IMR-90 (cell line): ENCODE measurements at regions not wholly inside any gene's neighbourhood (a gene's known extent, or its start where the extent isn't known, plus 50 kb on each side); places are given as distances from the start of the nearest gene placed in this dataset.

Source experiments
- ATAC-seq: fragments of 200-7000 bp; cut with Tn5 transposase; 2 replicates; pipeline ENCODE4 v1.9.1; 2020; ENCODE audit warnings: low read depth, mild to moderate bottlenecking, moderate library complexity
- BruUV-seq: library from RNA; stranded (reverse); fragments of 400-500 nt; replicated peaks from 2 replicates; lab custom pipeline; 2021; lab: Mats Ljungman, UMichigan
- CTCF ChIA-PET: fragments of 300-600 bp; formaldehyde crosslinking; extraction: SDS; loops from one replicate; lab custom pipeline; 2021; ENCODE audit warnings: antibody characterized with exemption; lab: Yijun Ruan, JAX
- POLR2A ChIA-PET: fragments of 300-600 bp; sonication (Branson Sonifier 250); formaldehyde crosslinking; loops from one replicate; lab custom pipeline; 2022; ENCODE audit warnings: antibody characterized with exemption; ENCODE audit not compliant: unreplicated experiment; lab: Charles Lee
- DNase-seq: peaks from one replicate; pipeline ENCODE4 v3.0.0; 2013
- H2AFZ ChIP-seq: replicated peaks from 2 replicates; pipeline ENCODE3; 2013; ENCODE audit warnings: low read length, mild to moderate bottlenecking; ENCODE audit not compliant: poor library complexity
- H2AK5ac ChIP-seq: 2 replicates; pipeline ENCODE4 v1.6.1; 2013; ENCODE audit warnings: low read depth, low read length, inconsistent platforms
- H2AK9ac ChIP-seq: replicated peaks from 2 replicates; pipeline ENCODE3; 2013; ENCODE audit warnings: mild to moderate bottlenecking, low read depth, low read length, moderate library complexity; ENCODE audit not compliant: poor library complexity
- H2BK120ac ChIP-seq: 2 replicates; pipeline ENCODE4 v1.6.1; 2013; ENCODE audit warnings: low read depth, low read length, inconsistent platforms
- H2BK15ac ChIP-seq: 3 replicates; pipeline ENCODE4 v1.6.1; 2013; ENCODE audit warnings: low read depth, low read length, inconsistent platforms
- H2BK20ac ChIP-seq: 2 replicates; pipeline ENCODE4 v1.6.1; 2013; ENCODE audit warnings: low read depth, mild to moderate bottlenecking, inconsistent platforms, low read length, moderate library complexity
- H2BK5ac ChIP-seq: 2 replicates; pipeline ENCODE4 v1.6.1; 2013; ENCODE audit warnings: mild to moderate bottlenecking, low read depth, low read length, inconsistent platforms; ENCODE audit not compliant: poor library complexity, severe bottlenecking
- H3K14ac ChIP-seq: replicated peaks from 2 replicates; pipeline ENCODE4 v1.6.1; 2013; ENCODE audit warnings: low read depth, low read length, inconsistent platforms
- H3K18ac ChIP-seq: 2 replicates; pipeline ENCODE4 v1.6.1; 2013; ENCODE audit warnings: low read depth, low read length, control low read depth
- H3K23ac ChIP-seq: 2 replicates; pipeline ENCODE4 v1.6.1; 2013; ENCODE audit warnings: low read depth, low read length, inconsistent platforms
- H3K27ac ChIP-seq: 2 replicates; pipeline ENCODE4 v1.5.1; 2013; ENCODE audit warnings: mild to moderate bottlenecking, control low read depth, low read length; ENCODE audit not compliant: insufficient read depth
- H3K27me3 ChIP-seq: 2 replicates; pipeline ENCODE4 v1.6.1; 2013; ENCODE audit warnings: low read length; ENCODE audit not compliant: control insufficient read depth, insufficient read depth
- H3K36me3 ChIP-seq: 2 replicates; pipeline ENCODE4 v1.6.1; 2013; ENCODE audit warnings: low read length, mixed read lengths; ENCODE audit not compliant: control insufficient read depth, insufficient read depth
- H3K4ac ChIP-seq: 2 replicates; pipeline ENCODE4 v1.6.1; 2013; ENCODE audit warnings: low read depth, low read length, inconsistent platforms
- H3K4me1 ChIP-seq: 2 replicates; pipeline ENCODE4 v1.6.1; 2013; ENCODE audit warnings: low read length, mixed read lengths; ENCODE audit not compliant: control insufficient read depth, insufficient read depth
- H3K4me2 ChIP-seq: 2 replicates; pipeline ENCODE4 v1.6.1; 2013; ENCODE audit warnings: low read depth, mild to moderate bottlenecking, control low read depth, low read length, moderate library complexity
- H3K4me3 ChIP-seq: 2 replicates; pipeline ENCODE4 v1.5.1; 2013; ENCODE audit warnings: low read depth, mild to moderate bottlenecking, control low read depth, low read length, moderate library complexity; ENCODE audit not compliant: insufficient read depth
- H3K56ac ChIP-seq: 2 replicates; pipeline ENCODE4 v1.6.1; 2013; ENCODE audit warnings: low read length, inconsistent platforms; ENCODE audit not compliant: insufficient read depth; ENCODE audit errors: extremely low read depth
- H3K79me1 ChIP-seq, 2 experiments: 2 replicates each; pipeline ENCODE4 v1.6.1; 2013; ENCODE audit warnings: low read length in 2 of 2, inconsistent platforms in 1 of 2, low read depth in 1 of 2
- H3K9ac ChIP-seq: 2 replicates; pipeline ENCODE4 v1.6.1; 2013; ENCODE audit warnings: low read depth, low read length, control low read depth
- H3K9me1 ChIP-seq: 2 replicates; pipeline ENCODE4 v1.6.1; 2013; ENCODE audit warnings: low read length, inconsistent platforms; ENCODE audit not compliant: insufficient read depth
- H3K9me3 ChIP-seq: 2 replicates; pipeline ENCODE4 v1.6.1; 2013; ENCODE audit warnings: low read length; ENCODE audit not compliant: control insufficient read depth, insufficient read depth
- H4K20me1 ChIP-seq: 2 replicates; pipeline ENCODE4 v1.6.1; 2013; ENCODE audit warnings: low read length, inconsistent platforms; ENCODE audit not compliant: insufficient read depth
- H4K5ac ChIP-seq: 2 replicates; pipeline ENCODE4 v1.6.1; 2013; ENCODE audit warnings: mild to moderate bottlenecking, low read depth, low read length, control low read depth
- H4K8ac ChIP-seq, 2 experiments: 2 replicates each; pipeline ENCODE4 v1.6.1; 2013; ENCODE audit warnings: low read depth in 2 of 2, low read length in 2 of 2, control low read depth in 1 of 2, inconsistent platforms in 1 of 2
- H4K91ac ChIP-seq: 2 replicates; pipeline ENCODE4 v1.6.1; 2013; ENCODE audit warnings: low read depth, low read length, inconsistent platforms; ENCODE audit not compliant: insufficient read depth
- BHLHE40 ChIP-seq: fragments of 150-350 bp; IDR thresholded peaks from 2 replicates; pipeline ENCODE4 v1.6.1; 2016; ENCODE audit warnings: mild to moderate bottlenecking, low read depth, low read length
- CEBPB ChIP-seq: IDR thresholded peaks from 2 replicates; pipeline ENCODE4 v1.6.1; 2012; ENCODE audit warnings: low read depth, low read length, improper control_type of control experiment
- MAFK ChIP-seq: IDR thresholded peaks from 2 replicates; pipeline ENCODE4 v1.6.1; 2012; ENCODE audit warnings: low read depth, low read length, improper control_type of control experiment
- MAZ ChIP-seq: IDR thresholded peaks from 2 replicates; pipeline ENCODE4 v1.6.1; 2012; ENCODE audit warnings: low read depth, mild to moderate bottlenecking, low read length, improper control_type of control experiment, moderate library complexity, borderline replicate concordance
- MXI1 ChIP-seq: IDR thresholded peaks from 2 replicates; pipeline ENCODE4 v1.6.1; 2012; ENCODE audit warnings: low read depth, mild to moderate bottlenecking, low read length, moderate library complexity, borderline replicate concordance
- POLR2A ChIP-seq: IDR thresholded peaks from 2 replicates; pipeline ENCODE4 v1.6.1; 2012; ENCODE audit warnings: mild to moderate bottlenecking, low read depth, low read length
- RAD21 ChIP-seq: IDR thresholded peaks from 2 replicates; pipeline ENCODE4 v1.6.1; 2012; ENCODE audit warnings: low read length, improper control_type of control experiment
- RCOR1 ChIP-seq: IDR thresholded peaks from 2 replicates; pipeline ENCODE4 v1.6.1; 2012; ENCODE audit warnings: mild to moderate bottlenecking, low read length, improper control_type of control experiment; ENCODE audit not compliant: insufficient replicate concordance
- SMC3 ChIP-seq: fragments of 150-350 bp; IDR thresholded peaks from 2 replicates; pipeline ENCODE4 v1.6.1; 2016; ENCODE audit warnings: low read depth, mild to moderate bottlenecking, antibody characterized with exemption, low read length, moderate library complexity
- WGBS, 2 experiments: methylation state at CpG; one replicate each; pipeline versions ENCODE4 v1.1.5 to v1.1.7; 2013; ENCODE audit warnings: missing lambda C conversion rate in 2 of 2; ENCODE audit not compliant: insufficient read length in 1 of 2; ENCODE audit errors: extremely low coverage in 2 of 2; 5-methylcytosine and 5-hydroxymethylcytosine counted together
- dilution Hi-C: fragments of 300-500 bp; cut with HindIII; formaldehyde crosslinking; loops from one replicate; pipeline ENCODE4 v1.14.3; 2018; ENCODE audit warnings: low sequenced_read_pairs; ENCODE audit not compliant: unreplicated experiment
- in situ Hi-C: fragments of 300-500 bp; cut with MboI; formaldehyde crosslinking; loops from 3 replicates; pipeline ENCODE4 v1.14.3; 2019; ENCODE audit warnings: low sequenced_read_pairs, inconsistent platforms, mixed read lengths
- intact Hi-C: fragments of 100-400 bp; cut with micrococcal nuclease; formaldehyde crosslinking; loops from 2 replicates; pipeline ENCODE4 v1.10.0; 2022
- TF ChIP-seq, protein P1 (sequence below): fragments of 150-350 bp; IDR thresholded peaks from 2 replicates; pipeline ENCODE4 v1.6.1; 2016; ENCODE audit warnings: low read depth, mild to moderate bottlenecking, low read length, moderate library complexity, borderline replicate concordance
- TF ChIP-seq, protein P2 (sequence below): fragments of 150-350 bp; IDR thresholded peaks from 2 replicates; pipeline ENCODE4 v1.6.1; 2017; ENCODE audit warnings: mild to moderate bottlenecking, antibody characterized with exemption, low read length, low read depth
- TF ChIP-seq, protein P3 (sequence below): conservative IDR thresholded peaks from 2 replicates; pipeline ENCODE4 v1.5.1; 2012; ENCODE audit warnings: mild to moderate bottlenecking, low read depth, low read length, improper control_type of control experiment

DNA sequence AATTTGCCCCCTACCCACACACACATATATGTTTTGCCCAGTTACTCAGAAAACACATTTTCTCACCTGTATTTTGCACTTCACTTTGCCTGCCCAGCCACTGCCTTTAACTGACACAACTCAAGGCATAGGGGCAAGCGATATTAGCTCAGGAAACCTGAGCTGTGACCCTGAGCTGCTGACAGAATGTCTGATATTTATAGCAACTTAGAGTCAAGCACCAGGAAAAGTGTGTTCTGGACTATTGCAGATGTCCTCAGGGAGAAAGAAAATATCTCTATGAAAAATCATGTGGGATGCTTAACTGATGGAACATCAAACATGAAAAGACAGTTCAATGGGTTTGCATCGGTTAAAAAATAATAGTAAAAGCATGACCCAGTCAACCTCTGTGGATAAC lies 63.9 kb upstream of the SLC35C1 start:
- intact Hi-C loops (no loop called here), dilution Hi-C loops (no loop called here), in situ Hi-C loops (no loop called here)
- H3K36me3 ChIP-seq: no peaks in the 10 kb centered on the region
- no peak overlapping the region for H4K91ac ChIP-seq
- no peak overlapping the region for H2BK5ac ChIP-seq
- no peak overlapping the region for H3K18ac ChIP-seq
- DNase-seq (no peak), ATAC-seq (no peak)
- POLR2A ChIA-PET: no interaction called here
- CTCF ChIA-PET: no interaction called here
- H4K20me1 ChIP-seq: no peaks in the 10 kb centered on the region
- H3K79me1 ChIP-seq: no peaks in the 10 kb centered on the region
- no peak overlapping the region for H2BK20ac ChIP-seq
- H2BK120ac ChIP-seq: no peak overlapping the region
- BruUV-seq: no TSS peak
- no peak overlapping the region for H3K14ac ChIP-seq
- H4K8ac ChIP-seq: no peak overlapping the region
- no peak overlapping the region for H2AK5ac ChIP-seq
- H3K27ac ChIP-seq: no peak overlapping the region
- H4K5ac ChIP-seq: no peak overlapping the region
- no peak overlapping the region for H2AK9ac ChIP-seq
- no peaks in the 10 kb centered on the region for H3K9me1 ChIP-seq
- peaks cover 5% of the 10 kb centered on the region for H3K27me3 ChIP-seq
- H3K9ac ChIP-seq: no peak overlapping the region
- no peak overlapping the region for H2BK15ac ChIP-seq
- no peaks in the 10 kb centered on the region for H3K4me1 ChIP-seq
- no peak overlapping the region for H2AFZ ChIP-seq
- H3K4me3 ChIP-seq: no peak overlapping the region
- TF ChIP-seq MAZ (no peak), BHLHE40 (no peak), SMC3 (no peak), MXI1 (no peak), RAD21 (no peak), CEBPB (no peak), MAFK (no peak), RCOR1 (no peak), POLR2A (no peak)
- TF ChIP-seq, protein P1, sequence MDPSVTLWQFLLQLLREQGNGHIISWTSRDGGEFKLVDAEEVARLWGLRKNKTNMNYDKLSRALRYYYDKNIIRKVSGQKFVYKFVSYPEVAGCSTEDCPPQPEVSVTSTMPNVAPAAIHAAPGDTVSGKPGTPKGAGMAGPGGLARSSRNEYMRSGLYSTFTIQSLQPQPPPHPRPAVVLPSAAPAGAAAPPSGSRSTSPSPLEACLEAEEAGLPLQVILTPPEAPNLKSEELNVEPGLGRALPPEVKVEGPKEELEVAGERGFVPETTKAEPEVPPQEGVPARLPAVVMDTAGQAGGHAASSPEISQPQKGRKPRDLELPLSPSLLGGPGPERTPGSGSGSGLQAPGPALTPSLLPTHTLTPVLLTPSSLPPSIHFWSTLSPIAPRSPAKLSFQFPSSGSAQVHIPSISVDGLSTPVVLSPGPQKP: no peak
- TF ChIP-seq, protein P2, sequence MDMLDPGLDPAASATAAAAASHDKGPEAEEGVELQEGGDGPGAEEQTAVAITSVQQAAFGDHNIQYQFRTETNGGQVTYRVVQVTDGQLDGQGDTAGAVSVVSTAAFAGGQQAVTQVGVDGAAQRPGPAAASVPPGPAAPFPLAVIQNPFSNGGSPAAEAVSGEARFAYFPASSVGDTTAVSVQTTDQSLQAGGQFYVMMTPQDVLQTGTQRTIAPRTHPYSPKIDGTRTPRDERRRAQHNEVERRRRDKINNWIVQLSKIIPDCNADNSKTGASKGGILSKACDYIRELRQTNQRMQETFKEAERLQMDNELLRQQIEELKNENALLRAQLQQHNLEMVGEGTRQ: no peak
- TF ChIP-seq, protein P3, sequence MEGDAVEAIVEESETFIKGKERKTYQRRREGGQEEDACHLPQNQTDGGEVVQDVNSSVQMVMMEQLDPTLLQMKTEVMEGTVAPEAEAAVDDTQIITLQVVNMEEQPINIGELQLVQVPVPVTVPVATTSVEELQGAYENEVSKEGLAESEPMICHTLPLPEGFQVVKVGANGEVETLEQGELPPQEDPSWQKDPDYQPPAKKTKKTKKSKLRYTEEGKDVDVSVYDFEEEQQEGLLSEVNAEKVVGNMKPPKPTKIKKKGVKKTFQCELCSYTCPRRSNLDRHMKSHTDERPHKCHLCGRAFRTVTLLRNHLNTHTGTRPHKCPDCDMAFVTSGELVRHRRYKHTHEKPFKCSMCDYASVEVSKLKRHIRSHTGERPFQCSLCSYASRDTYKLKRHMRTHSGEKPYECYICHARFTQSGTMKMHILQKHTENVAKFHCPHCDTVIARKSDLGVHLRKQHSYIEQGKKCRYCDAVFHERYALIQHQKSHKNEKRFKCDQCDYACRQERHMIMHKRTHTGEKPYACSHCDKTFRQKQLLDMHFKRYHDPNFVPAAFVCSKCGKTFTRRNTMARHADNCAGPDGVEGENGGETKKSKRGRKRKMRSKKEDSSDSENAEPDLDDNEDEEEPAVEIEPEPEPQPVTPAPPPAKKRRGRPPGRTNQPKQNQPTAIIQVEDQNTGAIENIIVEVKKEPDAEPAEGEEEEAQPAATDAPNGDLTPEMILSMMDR: no peak
- no peak overlapping the region for H3K4me2 ChIP-seq
- H3K9me3 ChIP-seq: no peaks in the 10 kb centered on the region
- no peak overlapping the region for H3K56ac ChIP-seq
- WGBS, 2 experiments: no CpG with 5 or more reads among the region's 2 CpGs
- no peak overlapping the region for H3K23ac ChIP-seq
- no peak overlapping the region for H3K4ac ChIP-seq
